Kidney (tissue), 13 donors: ENCODE measurements at regions not wholly inside any gene's neighbourhood (a gene's known extent, or its start where the extent isn't known, plus 50 kb on each side); places are given as distances from the start of the nearest gene placed in this dataset.

Experiments
- DNase-seq, 5 donors: peaks; one replicate each; pipeline ENCODE4 v3.0.0-alpha.2; 2013 to 2020
- FAIRE-seq: peaks from 2 replicates; lab custom pipeline; 2012; peaks lifted over from hg19 to GRCh38; lab: Jason Lieb, UNC
- H3K27ac ChIP-seq, 2 donors: one replicate each; pipeline ENCODE4 v1.7.0; 2013; ENCODE audit warnings: low read depth in 2 of 2, low read length in 2 of 2, inconsistent platforms in 1 of 2
- H3K27me3 ChIP-seq: one replicate; pipeline ENCODE4 v1.7.1; 2013; ENCODE audit warnings: low read length, inconsistent platforms; ENCODE audit not compliant: control insufficient read depth, insufficient read depth
- H3K36me3 ChIP-seq, 3 donors: one replicate each; pipeline versions ENCODE4 v1.7.0 to v1.7.1; 2013; ENCODE audit warnings: low read length in 3 of 3, control low read depth in 1 of 3, inconsistent platforms in 1 of 3; ENCODE audit not compliant: insufficient read depth in 3 of 3, control insufficient read depth in 2 of 3
- H3K4me1 ChIP-seq, 3 donors: one replicate each; pipeline versions ENCODE4 v1.7.0 to v1.7.1; 2013; ENCODE audit warnings: low read length in 3 of 3, inconsistent platforms in 1 of 3, low read depth in 1 of 3; ENCODE audit not compliant: control insufficient read depth in 2 of 3, insufficient read depth in 2 of 3
- H3K4me3 ChIP-seq, 3 donors: one replicate each; pipeline versions ENCODE4 v1.7.0 to v1.8.1; 2013; ENCODE audit warnings: low read length in 3 of 3, control low read depth in 1 of 3, inconsistent platforms in 1 of 3
- H3K9ac ChIP-seq, 3 donors: one replicate each; pipeline versions ENCODE4 v1.7.0 to v1.7.1; 2013; ENCODE audit warnings: low read length in 3 of 3, control low read depth in 1 of 3, inconsistent platforms in 1 of 3
- H3K9me3 ChIP-seq, 3 donors: one replicate each; pipeline versions ENCODE4 v1.7.0 to v1.7.1; 2013; ENCODE audit warnings: low read length in 3 of 3, control low read depth in 1 of 3, inconsistent platforms in 1 of 3; ENCODE audit not compliant: control insufficient read depth in 2 of 3, insufficient read depth in 1 of 3
- CTCF ChIP-seq: IDR thresholded peaks from 3 replicates; pipeline ENCODE4 v1.5.1; 2012; ENCODE audit warnings: mild to moderate bottlenecking, moderate library complexity, borderline replicate concordance; ENCODE audit not compliant: insufficient read depth; ENCODE audit errors: extremely low read depth
- intact Hi-C: fragments of 100-400 bp; cut with DNase I; formaldehyde crosslinking; loops from one replicate; pipeline ENCODE4 v1.11.1; 2022
- donor health status: control.
- donor health status: control.
- donor health status: control.
- donor health status: control.
- donor health status: control.
- donor health status: DM: yes; HTN: yes; CAD: no.
- donor health status: Normal renal cell carcinoma (clear cell type).

GRCh38 chr9:91078369-91078695, 276.7 kb downstream of the SYK start:
- Histone ChIP-seq H3K27me3 (no peaks in the 10 kb centered on the region), H3K4me3 (no peak overlapping the region), H3K9me3 (no peaks in the 10 kb centered on the region), H3K9ac (no peak overlapping the region), H3K27ac (no peak overlapping the region), H3K4me1 (peaks cover 0 to 10% (median 10%) of the 10 kb centered on the region in 3 donors), H3K36me3 (no peaks in the 10 kb centered on the region)
- intact Hi-C loops, result no loop called here
- FAIRE-seq (no peak), DNase-seq (no peak)
- TF ChIP-seq CTCF, result no peak

- DNase-seq, result no peak
- no peak for FAIRE-seq
- intact Hi-C loops, result no loop called here
- H3K9ac ChIP-seq, result no peak overlapping the region
- H3K27ac ChIP-seq, result no peak overlapping the region
- no peaks in the 10 kb centered on the region for H3K36me3 ChIP-seq
- no peaks in the 10 kb centered on the region for H3K9me3 ChIP-seq
- no peaks in the 10 kb centered on the region for H3K27me3 ChIP-seq
- no peak overlapping the region for H3K4me3 ChIP-seq
- peaks cover 0 to 6% (median 6%) of the 10 kb centered on the region in 3 donors for H3K4me1 ChIP-seq
- TF ChIP-seq CTCF, result no peak
These were observed 279.0 kb downstream of the AUH start for GRCh38 chr9:91082731-91083130.

GRCh38 chr9:91084896-91085516, 276.7 kb downstream of the AUH start:
- Histone ChIP-seq H3K9ac (no peak overlapping the region), H3K27me3 (no peaks in the 10 kb centered on the region), H3K9me3 (no peaks in the 10 kb centered on the region), H3K4me3 (no peak overlapping the region), H3K27ac (no peak overlapping the region), H3K4me1 (no peaks in the 10 kb centered on the region), H3K36me3 (no peaks in the 10 kb centered on the region)
- no peak for DNase-seq
- intact Hi-C loops, result no loop called here
- no peak for FAIRE-seq
- TF ChIP-seq CTCF, result no peak
